ENCODE measurements at regions not wholly inside any gene's neighbourhood (a gene's known extent, or its start where the extent isn't known, plus 50 kb on each side); places are given as distances from the start of the nearest gene placed in this dataset.
A peak's percentile ranks its signal among the peaks of the same experiment; 100 is the strongest.

- DNase-seq (ENCODE audit: low spot score) = peak; percentile 82
These were observed 84.3 kb upstream of the PHF14 start for GRCh38 chr7:10889266-10889898.

- DNase-seq (ENCODE audit: low spot score) = no peak
These were observed 65.1 kb upstream of the PHF14 start for GRCh38 chr7:10908600-10908999.

DNA sequence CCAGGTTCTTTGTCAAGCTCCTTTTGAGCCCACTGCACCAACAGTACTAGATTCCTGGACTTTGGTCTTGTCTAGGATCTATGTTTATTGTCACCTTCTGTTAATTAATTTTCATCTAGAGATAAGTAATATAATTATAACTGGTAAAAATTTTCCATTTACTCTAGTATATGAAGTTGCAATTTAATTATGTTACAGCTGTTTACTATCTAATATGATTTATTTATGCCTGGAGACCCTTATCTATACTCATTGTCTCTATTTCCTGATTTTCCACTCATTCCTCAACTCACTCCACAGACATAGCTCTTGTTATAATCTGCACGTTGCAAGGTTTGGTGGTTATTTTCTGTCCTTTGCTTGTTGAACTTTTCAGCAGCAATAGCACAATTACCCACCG is 63.2 kb upstream of the PHF14 start:
- DNase-seq (ENCODE audit: low spot score) = no peak

- DNase-seq (ENCODE audit: low spot score) = no peak
These were observed 61.6 kb upstream of the PHF14 start for GRCh38 chr7:10912077-10912476.

- no peak for DNase-seq (ENCODE audit: low spot score)
These were observed 60.2 kb upstream of the PHF14 start for GRCh38 chr7:10913457-10913856.

DNA sequence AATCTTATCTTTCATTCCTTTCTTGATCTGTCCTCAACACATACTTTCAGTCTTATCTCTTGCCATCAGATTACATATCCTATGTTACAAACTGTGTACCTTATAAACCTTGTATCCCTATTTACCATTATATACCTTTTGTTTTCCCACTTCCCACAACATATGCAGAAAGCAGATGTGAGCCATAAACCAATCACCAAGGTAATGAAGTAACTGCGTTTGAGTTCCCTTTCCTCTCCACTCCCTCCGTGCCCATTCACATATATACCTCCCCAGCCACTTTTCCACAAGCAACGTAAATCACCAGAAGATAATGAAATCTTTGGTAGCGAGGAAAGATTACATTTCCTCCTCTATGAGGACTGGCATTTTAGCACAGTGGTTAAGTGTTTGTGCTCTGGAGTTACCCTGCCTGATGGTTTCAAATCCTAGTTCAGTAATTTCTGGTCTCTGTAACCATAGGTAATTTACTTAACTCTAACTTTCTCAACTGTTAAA is 55.5 kb upstream of the PHF14 start:
- no peak for DNase-seq (ENCODE audit: low spot score)

- no peak for DNase-seq (ENCODE audit: low spot score)
These were observed 53.7 kb upstream of the PHF14 start for GRCh38 chr7:10919923-10920322.

Measured in RKO (cell line).